T-helper 2 cell (primary cell): ENCODE measurements at regions not wholly inside any gene's neighbourhood (a gene's known extent, or its start where the extent isn't known, plus 50 kb on each side); places are given as distances from the start of the nearest gene placed in this dataset.
A peak's percentile ranks its signal among the peaks of the same experiment; 100 is the strongest.
"Not testable (repeated sequence)": the region's sequence is repeated elsewhere in the genome, so short reads cannot be mapped to it uniquely, and the experiment has no call there.

Source experiments
- DNase-seq, 5 experiments: peaks; one replicate each; pipeline versions ENCODE4 v3.0.0 to v3.0.0-alpha.2; 2012 to 2022

GRCh38 chr2:219727771-219728429, 100.5 kb downstream of the SLC4A3 start:
- no peak for DNase-seq

- no peak for DNase-seq
Observed at GRCh38 chr2:219728991-219729487, 101.6 kb downstream of the SLC4A3 start.

- DNase-seq: no peak
Observed at GRCh38 chr2:219731173-219731572, 103.7 kb downstream of the SLC4A3 start.

GRCh38 chr2:219733106-219733505, 105.7 kb downstream of the SLC4A3 start:
- DNase-seq: no peak

- no peak for DNase-seq
Observed at GRCh38 chr2:219733746-219734145, 106.3 kb downstream of the SLC4A3 start.

GRCh38 chr2:219736209-219736608, 108.8 kb downstream of the SLC4A3 start:
- DNase-seq: peak in 1 of 5 experiments; percentile 2

DNA sequence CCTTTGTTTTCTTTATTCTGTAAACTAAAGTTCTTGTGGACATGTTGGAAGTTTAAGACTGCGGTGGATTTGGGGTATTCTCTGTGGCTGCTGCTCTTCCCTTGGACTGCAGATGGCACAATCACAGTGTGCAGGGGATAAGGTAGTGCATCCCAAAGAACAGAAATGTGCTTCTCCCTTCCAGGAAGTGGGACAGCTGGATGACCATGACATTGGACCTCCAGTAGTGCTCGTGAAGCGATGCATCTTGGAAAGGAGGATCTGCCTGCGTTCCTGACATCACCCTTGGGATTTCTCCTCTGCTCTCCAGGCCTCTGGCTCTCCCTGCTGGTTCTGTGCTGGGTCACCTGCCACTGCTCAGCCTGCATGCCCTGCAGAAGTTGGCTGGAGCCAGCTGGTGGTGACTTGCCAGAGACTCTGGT, 109.9 kb downstream of the SLC4A3 start:
- DNase-seq: no peak

DNA sequence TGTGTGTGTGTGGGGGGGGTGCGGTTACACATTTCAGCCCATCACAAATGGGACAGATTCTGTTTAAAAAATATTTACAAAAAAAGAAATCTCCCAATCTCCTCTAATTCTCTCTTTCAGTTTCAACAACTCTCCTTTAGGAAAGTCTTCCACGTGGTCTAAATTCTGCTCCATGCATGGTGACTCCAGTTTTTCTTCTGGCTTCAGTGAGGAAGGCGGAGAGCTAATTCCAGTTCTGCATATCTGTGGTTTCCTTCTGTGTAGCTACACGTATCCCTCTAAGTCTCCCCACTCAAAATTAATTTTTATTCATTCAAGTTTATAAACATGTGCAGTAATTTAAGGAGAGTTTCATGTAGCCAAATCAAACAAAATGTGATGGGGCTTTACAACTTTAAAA, 111.6 kb downstream of the SLC4A3 start:
- DNase-seq: no peak

- DNase-seq: no peak
Observed at GRCh38 chr2:219739866-219740440, 112.5 kb downstream of the SLC4A3 start.

- no peak for DNase-seq
Observed at GRCh38 chr2:219743548-219743947, 116.1 kb downstream of the SLC4A3 start.

- no peak for DNase-seq
Observed at GRCh38 chr2:219744066-219744465, 116.6 kb downstream of the SLC4A3 start.

DNA sequence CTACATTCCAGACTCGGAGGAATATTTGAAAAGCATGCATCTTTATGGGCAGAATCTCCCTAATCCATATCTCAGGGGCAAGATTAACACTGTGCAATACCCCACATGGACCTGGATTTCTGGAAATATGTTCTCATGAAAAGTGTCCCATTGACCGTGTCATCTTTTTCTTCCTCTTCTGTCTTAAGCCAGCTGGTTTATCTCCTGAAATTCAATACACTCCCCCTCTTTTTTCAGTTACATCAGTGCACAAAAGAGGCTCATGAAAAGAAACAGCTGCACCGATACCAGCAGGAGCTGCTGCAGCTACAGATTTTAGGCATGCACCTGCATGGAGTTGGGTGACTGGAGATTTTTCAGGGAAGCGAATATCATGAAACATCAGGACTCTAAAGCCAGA, 117.2 kb downstream of the SLC4A3 start:
- no peak for DNase-seq

- no peak for DNase-seq
Observed at GRCh38 chr2:219747637-219748036, 120.2 kb downstream of the SLC4A3 start.

- no peak for DNase-seq
Observed at GRCh38 chr2:219748671-219749570, 121.5 kb downstream of the SLC4A3 start.

DNA sequence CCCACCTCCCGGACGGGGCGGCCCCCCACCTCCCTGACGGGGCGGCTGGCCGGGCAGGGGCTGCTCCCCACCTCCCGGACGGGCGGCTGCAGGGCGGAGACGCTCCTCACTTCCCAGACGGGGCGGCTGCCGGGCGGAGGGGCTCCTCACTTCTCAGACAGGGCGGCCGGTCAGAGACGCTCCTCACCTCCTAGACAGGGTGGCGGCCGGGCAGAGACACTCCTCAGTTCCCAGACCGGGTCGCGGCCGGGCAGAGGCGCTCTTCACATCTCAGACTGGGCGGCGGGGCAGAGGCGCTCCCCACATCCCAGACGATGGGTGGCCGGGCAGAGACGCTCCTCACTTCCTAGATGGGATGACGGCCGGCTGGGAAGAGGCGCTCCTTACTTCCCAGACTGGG, 123.7 kb downstream of the SLC4A3 start:
- not testable (repeated sequence) for DNase-seq

DNA sequence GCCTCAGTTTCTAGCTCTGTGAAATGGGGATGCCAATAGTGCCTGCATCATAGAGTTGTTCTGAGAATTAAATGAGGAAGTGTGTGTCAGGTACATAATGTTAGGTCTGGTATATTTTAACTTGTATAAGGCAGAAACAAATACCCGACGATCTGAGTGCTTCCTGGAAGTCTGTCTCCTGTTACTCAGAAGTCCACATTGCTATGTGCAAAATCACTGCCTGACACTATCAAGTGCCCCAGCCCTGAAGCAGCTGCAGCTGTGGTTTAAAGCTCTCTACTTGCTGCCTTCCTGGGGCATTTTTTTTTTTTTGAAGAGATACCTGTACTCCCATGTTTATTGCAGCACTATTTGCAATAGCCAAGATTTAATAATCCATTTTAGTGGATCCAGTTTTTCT, 125.3 kb downstream of the SLC4A3 start:
- no peak for DNase-seq

GRCh38 chr2:219758907-219759680, 131.7 kb downstream of the SLC4A3 start:
- DNase-seq: no peak

- DNase-seq: no peak
Observed at GRCh38 chr2:219759801-219760200, 132.4 kb downstream of the SLC4A3 start.

GRCh38 chr2:219765231-219765911, 137.9 kb downstream of the SLC4A3 start:
- peak in 1 of 5 experiments; percentile 4 for DNase-seq

DNA sequence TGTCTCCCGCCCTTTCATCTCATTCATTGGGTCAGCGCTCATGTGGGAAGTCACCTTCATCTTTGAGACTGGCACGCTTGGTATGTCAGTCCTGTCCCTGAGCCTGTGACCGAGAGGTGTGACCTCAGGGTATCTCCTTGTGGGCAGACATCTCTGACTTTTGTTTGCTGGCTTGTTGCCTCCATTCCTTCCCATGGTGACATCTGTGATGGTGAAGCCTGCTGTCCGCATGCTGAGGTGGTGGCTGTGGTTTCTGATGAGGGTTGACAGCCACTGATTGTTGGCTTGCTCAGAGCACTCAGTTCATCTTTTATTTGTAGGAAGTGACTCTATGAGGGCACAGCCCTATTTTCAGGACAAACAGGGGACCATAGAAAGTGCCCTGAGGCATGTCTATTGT, 139.2 kb downstream of the SLC4A3 start:
- DNase-seq: no peak

DNA sequence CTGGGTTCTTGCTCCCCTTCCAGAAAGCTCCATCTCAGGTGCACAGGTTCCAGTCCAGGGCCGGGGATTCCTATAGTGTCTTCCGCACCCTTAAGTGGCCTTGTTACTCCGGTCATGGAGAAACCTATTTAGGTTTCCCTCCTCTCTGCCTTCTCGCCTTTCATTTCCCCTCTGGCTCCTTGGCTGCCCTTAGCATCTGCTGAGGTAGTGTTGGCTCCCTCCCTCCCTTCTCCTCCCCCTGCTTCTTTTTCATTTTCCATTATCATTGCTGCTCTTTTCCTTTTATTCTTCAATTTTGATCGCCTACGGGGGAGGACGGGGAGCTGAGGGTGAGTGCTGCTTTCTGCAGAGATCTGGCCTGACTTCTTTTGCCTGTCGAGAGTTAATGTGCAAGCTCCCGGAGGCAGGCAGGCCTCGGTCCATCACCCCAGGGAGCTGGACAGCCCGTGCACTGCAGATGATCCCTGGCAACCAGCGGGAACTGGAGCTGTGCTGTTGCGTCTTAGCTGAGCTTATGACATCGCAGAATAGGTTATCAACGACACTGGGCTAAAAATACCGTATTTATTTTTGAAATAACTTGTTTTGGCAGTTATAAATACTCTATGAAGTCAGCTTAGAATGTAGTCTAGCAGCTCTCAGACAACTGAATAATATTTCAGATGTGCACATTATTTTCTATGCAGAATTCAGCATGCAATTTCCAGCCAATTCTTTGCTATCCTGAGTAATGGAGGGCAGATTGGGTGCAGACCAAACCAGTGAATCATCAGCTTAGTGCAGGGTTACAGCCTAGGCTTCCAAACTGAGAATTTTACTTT, 141.9 kb downstream of the SLC4A3 start:
- no peak for DNase-seq
